ENCODE measurements at regions not wholly inside any gene's neighbourhood (a gene's known extent, or its start where the extent isn't known, plus 50 kb on each side); places are given as distances from the start of the nearest gene placed in this dataset.

GRCh38 chr2:160630801-160631590 lies 137.4 kb upstream of the RBMS1 start:
- POLR2A ChIA-PET (ENCODE audit: partially characterized antibody): no interaction called here
- H3K36me3 Mint-ChIP-seq: no peaks in the 10 kb centered on the region
- intact Hi-C loops (cut with micrococcal nuclease): no loop called here

GRCh38 chr2:160632084-160632975 lies 138.7 kb upstream of the RBMS1 start:
- Mint-ChIP-seq H3K4me3 (no peak overlapping the region), H3K27ac (no peak overlapping the region)

More at GRCh38 chr2:160630801-160631590, 137.4 kb upstream of the RBMS1 start:
- H3K9me3 ChIP-seq (ENCODE audit: control insufficient read depth in 1 of 2, low read length in 2 of 2): no peaks in the 10 kb centered on the region
- Mint-ChIP-seq H3K4me3 (no peak overlapping the region), H3K9me3 (peaks cover 0 to 4% (median 0%) of the 10 kb centered on the region in 8 donors), H3K4me1 (peaks cover 0 to 3% (median 0%) of the 10 kb centered on the region in 4 donors), H3K27ac (no peak overlapping the region), H3K27me3 (no peaks in the 10 kb centered on the region)
- no peak for DNase-seq
- H3K27me3 ChIP-seq (ENCODE audit: insufficient read depth, low read length): no peaks in the 10 kb centered on the region
- no peak overlapping the region for H3K4me3 ChIP-seq (ENCODE audit: low read length in 2 of 2)
- no peaks in the 10 kb centered on the region for H3K36me3 ChIP-seq (ENCODE audit: insufficient read depth, low read length)
- CTCF ChIA-PET (ENCODE audit: partially characterized antibody): no interaction called here
- H3K4me1 ChIP-seq (ENCODE audit: insufficient read depth, low read length): no peaks in the 10 kb centered on the region
- H3K27ac ChIP-seq (ENCODE audit: low read depth, low read length): no peak overlapping the region

GRCh38 chr2:160634436-160634835 lies 140.8 kb upstream of the RBMS1 start:
- Mint-ChIP-seq H3K27ac (no peak overlapping the region), H3K27me3 (peaks cover 0 to 2% of the 10 kb centered on the region in 2 donors), H3K4me3 (no peak overlapping the region), H3K36me3 (peaks cover 2 to 3% of the 10 kb centered on the region in 2 donors), H3K4me1 (peaks cover 0 to 3% (median 0%) of the 10 kb centered on the region in 4 donors), H3K9me3 (peaks cover 1 to 18% (median 12%) of the 10 kb centered on the region in 8 donors)
- CTCF ChIA-PET (ENCODE audit: partially characterized antibody): no interaction called here
- Histone ChIP-seq H3K9me3 (ENCODE audit: control insufficient read depth in 1 of 2, low read length in 2 of 2) (no peaks in the 10 kb centered on the region), H3K36me3 (ENCODE audit: insufficient read depth, low read length) (no peaks in the 10 kb centered on the region), H3K4me1 (ENCODE audit: insufficient read depth, low read length) (no peaks in the 10 kb centered on the region), H3K4me3 (ENCODE audit: low read length in 2 of 2) (no peak overlapping the region), H3K27ac (ENCODE audit: low read depth, low read length) (no peak overlapping the region), H3K27me3 (ENCODE audit: insufficient read depth, low read length) (no peaks in the 10 kb centered on the region)
- no peak for DNase-seq
- intact Hi-C loops (cut with micrococcal nuclease): no loop called here
- POLR2A ChIA-PET (ENCODE audit: partially characterized antibody): no interaction called here

More at GRCh38 chr2:160632084-160632975, 138.7 kb upstream of the RBMS1 start:
- H3K4me1 ChIP-seq (ENCODE audit: insufficient read depth, low read length): no peaks in the 10 kb centered on the region
- Mint-ChIP-seq H3K9me3 (peaks cover 0 to 10% (median 1%) of the 10 kb centered on the region in 8 donors), H3K36me3 (no peaks in the 10 kb centered on the region), H3K4me1 (peaks cover 0 to 3% (median 0%) of the 10 kb centered on the region in 4 donors), H3K27me3 (no peaks in the 10 kb centered on the region)
- no peak overlapping the region for H3K27ac ChIP-seq (ENCODE audit: low read depth, low read length)
- no peaks in the 10 kb centered on the region for H3K27me3 ChIP-seq (ENCODE audit: insufficient read depth, low read length)
- intact Hi-C loops (cut with micrococcal nuclease): no loop called here
- H3K9me3 ChIP-seq (ENCODE audit: control insufficient read depth in 1 of 2, low read length in 2 of 2): no peaks in the 10 kb centered on the region
- ChIA-PET POLR2A (ENCODE audit: partially characterized antibody) (no interaction called here), CTCF (ENCODE audit: partially characterized antibody) (no interaction called here)
- H3K36me3 ChIP-seq (ENCODE audit: insufficient read depth, low read length): no peaks in the 10 kb centered on the region
- no peak for DNase-seq
- no peak overlapping the region for H3K4me3 ChIP-seq (ENCODE audit: low read length in 2 of 2)

GRCh38 chr2:160635488-160635887 lies 141.9 kb upstream of the RBMS1 start:
- Mint-ChIP-seq H3K27me3 (peaks cover 0 to 2% of the 10 kb centered on the region in 2 donors), H3K36me3 (peaks cover 2 to 6% of the 10 kb centered on the region in 2 donors), H3K9me3 (peaks cover 1 to 26% (median 20%) of the 10 kb centered on the region in 8 donors), H3K4me1 (peaks cover 0 to 3% (median 0%) of the 10 kb centered on the region in 4 donors), H3K27ac (no peak overlapping the region), H3K4me3 (no peak overlapping the region)
- no peak for DNase-seq
- H3K27me3 ChIP-seq (ENCODE audit: insufficient read depth, low read length): no peaks in the 10 kb centered on the region
- CTCF ChIA-PET (ENCODE audit: partially characterized antibody): no interaction called here
- POLR2A ChIA-PET (ENCODE audit: partially characterized antibody): no interaction called here
- no peaks in the 10 kb centered on the region for H3K4me1 ChIP-seq (ENCODE audit: insufficient read depth, low read length)
- no peaks in the 10 kb centered on the region for H3K9me3 ChIP-seq (ENCODE audit: control insufficient read depth in 1 of 2, low read length in 2 of 2)
- no peak overlapping the region for H3K4me3 ChIP-seq (ENCODE audit: low read length in 2 of 2)
- H3K27ac ChIP-seq (ENCODE audit: low read depth, low read length): no peak overlapping the region
- intact Hi-C loops (cut with micrococcal nuclease): no loop called here
- no peaks in the 10 kb centered on the region for H3K36me3 ChIP-seq (ENCODE audit: insufficient read depth, low read length)

- H3K4me3 Mint-ChIP-seq: no peak overlapping the region
- no peaks in the 10 kb centered on the region for H3K4me1 ChIP-seq (ENCODE audit: insufficient read depth, low read length)
- no peaks in the 10 kb centered on the region for H3K36me3 ChIP-seq (ENCODE audit: insufficient read depth, low read length)
- peaks cover 6 to 8% of the 10 kb centered on the region in 2 donors for H3K36me3 Mint-ChIP-seq
- no peaks in the 10 kb centered on the region for H3K9me3 ChIP-seq (ENCODE audit: control insufficient read depth in 1 of 2, low read length in 2 of 2)
- no peak overlapping the region for H3K4me3 ChIP-seq (ENCODE audit: low read length in 2 of 2)
- H3K27me3 ChIP-seq (ENCODE audit: insufficient read depth, low read length): no peaks in the 10 kb centered on the region
- no peak for DNase-seq
- H3K27ac Mint-ChIP-seq: no peak overlapping the region
- intact Hi-C loops (cut with micrococcal nuclease): no loop called here
- no peak overlapping the region for H3K27ac ChIP-seq (ENCODE audit: low read depth, low read length)
- ChIA-PET CTCF (ENCODE audit: partially characterized antibody) (no interaction called here), POLR2A (ENCODE audit: partially characterized antibody) (no interaction called here)
- peaks cover 1 to 35% (median 27%) of the 10 kb centered on the region in 8 donors for H3K9me3 Mint-ChIP-seq
- peaks cover 0 to 7% of the 10 kb centered on the region in 2 donors for H3K27me3 Mint-ChIP-seq
- H3K4me1 Mint-ChIP-seq: no peaks in the 10 kb centered on the region
Observed at GRCh38 chr2:160639472-160639871, 145.9 kb upstream of the RBMS1 start.

- POLR2A ChIA-PET (ENCODE audit: partially characterized antibody): no interaction called here
- Histone ChIP-seq H3K4me1 (ENCODE audit: insufficient read depth, low read length) (peaks cover 7% of the 10 kb centered on the region), H3K27me3 (ENCODE audit: insufficient read depth, low read length) (no peaks in the 10 kb centered on the region), H3K4me3 (ENCODE audit: low read length in 2 of 2) (no peak overlapping the region), H3K9me3 (ENCODE audit: control insufficient read depth in 1 of 2, low read length in 2 of 2) (no peaks in the 10 kb centered on the region), H3K36me3 (ENCODE audit: insufficient read depth, low read length) (no peaks in the 10 kb centered on the region), H3K27ac (ENCODE audit: low read depth, low read length) (no peak overlapping the region)
- CTCF ChIA-PET (ENCODE audit: partially characterized antibody): no interaction called here
- Mint-ChIP-seq H3K4me3 (no peak overlapping the region), H3K36me3 (no peaks in the 10 kb centered on the region), H3K9me3 (peaks cover 0 to under 1% (median 0%) of the 10 kb centered on the region in 8 donors), H3K27me3 (peaks cover 0 to 6% of the 10 kb centered on the region in 2 donors), H3K4me1 (peaks cover 2 to 9% (median 6%) of the 10 kb centered on the region in 4 donors), H3K27ac (no peak overlapping the region)
- DNase-seq: no peak
- intact Hi-C loops (cut with micrococcal nuclease): no loop called here
Observed at GRCh38 chr2:160646684-160647444, 153.3 kb upstream of the RBMS1 start.

Data from CD4-positive, alpha-beta memory T cell (primary cell).